Progenitor cell of endocrine pancreas (in vitro differentiated cells): ENCODE measurements at regions not wholly inside any gene's neighbourhood (a gene's known extent, or its start where the extent isn't known, plus 50 kb on each side); places are given as distances from the start of the nearest gene placed in this dataset.

Source experiments
- DNase-seq: peaks from one replicate; pipeline ENCODE4 v3.0.0; 2021; ENCODE audit warnings: low spot score; ENCODE audit not compliant: unreplicated experiment
- H3K27ac Mint-ChIP-seq: 2 replicates; pipeline ENCODE4 v1.8.0; 2021; ENCODE audit warnings: mild to moderate bottlenecking, moderate library complexity, mixed read lengths
- H3K27me3 Mint-ChIP-seq: 2 replicates; pipeline ENCODE4 v1.8.0; 2021; ENCODE audit warnings: mixed read lengths
- H3K36me3 Mint-ChIP-seq: 2 replicates; pipeline ENCODE4 v1.8.0; 2022; ENCODE audit warnings: mixed read lengths; ENCODE audit not compliant: insufficient read depth
- H3K4me1 Mint-ChIP-seq: 2 replicates; pipeline ENCODE4 v1.8.0; 2021; ENCODE audit warnings: low read depth, mixed read lengths
- H3K4me3 Mint-ChIP-seq: 2 replicates; pipeline ENCODE4 v1.8.0; 2021; ENCODE audit warnings: low read depth, mild to moderate bottlenecking, moderate library complexity, mixed read lengths
- H3K9me3 Mint-ChIP-seq: 2 replicates; pipeline ENCODE4 v1.8.0; 2021; ENCODE audit warnings: low read depth, mixed read lengths
- TF ChIP-seq, protein P1 (sequence below): fragments of 200-600 bp; sonication (generic); IDR thresholded peaks from one replicate; pipeline ENCODE4 v1.5.0; 2021; ENCODE audit warnings: antibody characterized with exemption, mild to moderate bottlenecking; ENCODE audit not compliant: unreplicated experiment

DNA sequence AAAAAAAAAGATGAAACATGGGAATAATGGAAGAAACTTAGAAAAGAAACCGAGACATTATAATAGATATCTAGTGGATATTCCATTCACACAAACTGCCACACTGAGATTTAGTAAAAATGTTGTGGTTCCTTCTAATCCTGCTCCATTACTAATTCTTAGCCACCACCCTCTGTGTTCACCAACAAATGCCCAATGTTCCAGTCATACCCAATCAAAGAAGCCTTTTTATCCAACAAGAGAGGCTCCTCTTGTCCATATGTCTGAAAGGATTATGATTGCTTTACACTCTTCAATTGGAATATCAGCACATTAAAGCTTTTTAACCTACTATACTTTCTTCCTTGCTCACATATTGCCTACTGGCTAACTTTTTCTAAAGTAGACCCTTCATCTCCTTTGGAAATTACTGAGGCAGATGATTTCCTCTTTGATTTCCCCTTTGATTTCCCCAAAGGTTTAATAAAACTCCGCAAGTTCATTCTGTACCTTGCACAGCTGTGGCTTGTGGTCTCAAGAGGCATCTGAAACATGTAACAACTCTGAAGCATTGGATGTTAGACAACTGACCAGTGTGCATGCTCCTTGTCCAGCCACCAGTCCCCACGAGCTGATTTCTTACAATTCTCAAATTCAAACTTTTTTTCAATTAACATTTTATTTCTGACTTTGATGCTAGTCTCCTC lies 305.6 kb upstream of the LYPLAL1 start:
- peaks cover 16% of the 10 kb centered on the region for H3K4me1 Mint-ChIP-seq
- H3K36me3 Mint-ChIP-seq: no peaks in the 10 kb centered on the region
- H3K27ac Mint-ChIP-seq: no peak overlapping the region
- H3K27me3 Mint-ChIP-seq: no peaks in the 10 kb centered on the region
- H3K9me3 Mint-ChIP-seq: peaks cover 8% of the 10 kb centered on the region
- no peak overlapping the region for H3K4me3 Mint-ChIP-seq
- no peak for DNase-seq
- TF ChIP-seq, protein P1, sequence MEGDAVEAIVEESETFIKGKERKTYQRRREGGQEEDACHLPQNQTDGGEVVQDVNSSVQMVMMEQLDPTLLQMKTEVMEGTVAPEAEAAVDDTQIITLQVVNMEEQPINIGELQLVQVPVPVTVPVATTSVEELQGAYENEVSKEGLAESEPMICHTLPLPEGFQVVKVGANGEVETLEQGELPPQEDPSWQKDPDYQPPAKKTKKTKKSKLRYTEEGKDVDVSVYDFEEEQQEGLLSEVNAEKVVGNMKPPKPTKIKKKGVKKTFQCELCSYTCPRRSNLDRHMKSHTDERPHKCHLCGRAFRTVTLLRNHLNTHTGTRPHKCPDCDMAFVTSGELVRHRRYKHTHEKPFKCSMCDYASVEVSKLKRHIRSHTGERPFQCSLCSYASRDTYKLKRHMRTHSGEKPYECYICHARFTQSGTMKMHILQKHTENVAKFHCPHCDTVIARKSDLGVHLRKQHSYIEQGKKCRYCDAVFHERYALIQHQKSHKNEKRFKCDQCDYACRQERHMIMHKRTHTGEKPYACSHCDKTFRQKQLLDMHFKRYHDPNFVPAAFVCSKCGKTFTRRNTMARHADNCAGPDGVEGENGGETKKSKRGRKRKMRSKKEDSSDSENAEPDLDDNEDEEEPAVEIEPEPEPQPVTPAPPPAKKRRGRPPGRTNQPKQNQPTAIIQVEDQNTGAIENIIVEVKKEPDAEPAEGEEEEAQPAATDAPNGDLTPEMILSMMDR: no peak

DNA sequence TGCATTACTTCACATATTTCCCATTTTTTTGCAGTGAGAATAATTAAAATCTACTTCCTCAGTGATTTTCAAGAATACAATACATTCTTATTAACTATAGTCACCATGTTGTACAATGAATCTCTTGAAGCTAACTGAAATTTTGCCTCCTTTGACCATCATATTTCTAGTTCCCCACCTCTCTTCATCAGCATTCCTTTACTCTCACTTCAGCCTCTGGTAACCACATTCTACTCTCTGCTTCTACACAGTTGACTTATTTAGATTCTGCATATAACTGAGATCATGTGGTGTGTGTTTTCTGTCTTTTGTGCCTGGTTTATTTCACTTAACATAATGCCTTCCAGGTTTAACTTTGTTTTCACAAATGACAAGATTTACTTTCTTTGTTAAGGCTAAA lies 304.4 kb upstream of the LYPLAL1 start:
- TF ChIP-seq, protein P1: no peak
- Mint-ChIP-seq H3K9me3 (peaks cover 8% of the 10 kb centered on the region), H3K36me3 (no peaks in the 10 kb centered on the region), H3K27me3 (no peaks in the 10 kb centered on the region), H3K4me1 (peaks cover 16% of the 10 kb centered on the region), H3K4me3 (no peak overlapping the region), H3K27ac (no peak overlapping the region)
- no peak for DNase-seq

DNA sequence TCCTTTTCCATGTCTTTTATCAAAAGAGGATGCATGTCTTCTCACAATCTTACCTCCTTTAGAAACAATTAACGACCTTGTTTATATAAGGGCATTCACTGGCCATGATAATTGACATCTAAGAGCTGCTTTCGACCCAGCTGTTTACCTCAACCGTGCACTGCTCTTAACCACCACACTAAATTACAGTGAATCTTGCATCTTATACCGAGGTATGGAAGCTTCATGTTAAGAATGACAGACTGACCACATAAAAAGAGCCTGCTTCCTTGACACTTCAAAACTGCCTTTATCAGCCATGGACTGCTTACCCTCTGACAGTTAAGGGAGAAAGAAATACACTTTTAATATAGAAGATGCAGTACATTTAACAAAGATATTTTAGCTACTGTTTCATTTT lies 301.7 kb upstream of the LYPLAL1 start:
- Mint-ChIP-seq H3K27ac (no peak overlapping the region), H3K9me3 (peaks cover 8% of the 10 kb centered on the region), H3K27me3 (no peaks in the 10 kb centered on the region), H3K4me1 (peaks cover 6% of the 10 kb centered on the region), H3K36me3 (no peaks in the 10 kb centered on the region), H3K4me3 (no peak overlapping the region)
- DNase-seq: no peak
- TF ChIP-seq, protein P1: no peak

DNA sequence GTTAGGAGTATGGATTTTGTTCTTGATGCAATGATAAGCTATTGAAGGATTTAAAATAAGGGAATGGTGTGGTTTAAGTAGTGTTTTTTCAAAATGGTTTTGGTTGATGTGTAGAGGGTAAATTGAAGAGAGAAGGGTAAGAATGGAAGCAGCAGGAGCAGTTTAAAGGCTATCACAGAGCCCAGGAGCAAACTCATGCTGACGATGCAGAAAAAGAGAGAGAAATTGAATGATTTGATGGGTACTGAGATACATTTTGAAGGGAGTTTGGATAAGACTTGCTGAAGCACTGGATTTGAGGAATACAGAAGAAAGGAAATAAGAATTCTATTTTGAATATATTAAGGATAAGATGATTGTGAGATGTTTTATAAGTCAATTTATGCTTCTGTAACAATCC lies 300.8 kb upstream of the LYPLAL1 start:
- no peaks in the 10 kb centered on the region for H3K27me3 Mint-ChIP-seq
- TF ChIP-seq, protein P1: no peak
- H3K4me1 Mint-ChIP-seq: peaks cover 8% of the 10 kb centered on the region
- H3K36me3 Mint-ChIP-seq: no peaks in the 10 kb centered on the region
- H3K4me3 Mint-ChIP-seq: no peak overlapping the region
- DNase-seq: no peak
- H3K9me3 Mint-ChIP-seq: peaks cover 8% of the 10 kb centered on the region
- no peak overlapping the region for H3K27ac Mint-ChIP-seq

DNA sequence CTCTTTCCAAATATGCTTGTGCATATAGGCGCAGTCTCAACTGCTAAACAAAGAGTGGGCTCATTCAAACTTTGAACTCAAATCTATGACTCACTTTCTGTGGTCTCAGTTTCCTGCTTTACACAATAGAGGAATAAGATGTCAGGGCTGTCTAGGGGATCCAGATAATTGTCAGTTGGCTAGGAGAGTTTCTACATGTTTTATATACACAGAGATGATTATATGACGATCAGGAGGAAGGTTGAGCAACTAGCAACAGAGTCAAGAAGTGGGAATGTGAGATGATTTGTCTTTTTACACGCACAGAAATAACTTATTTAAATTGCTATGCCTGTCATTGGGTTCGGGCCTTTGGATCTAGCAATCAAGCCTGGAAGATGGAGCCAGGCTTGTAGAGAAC lies 299.4 kb upstream of the LYPLAL1 start:
- H3K27ac Mint-ChIP-seq: peak overlapping the region; percentile 29
- peaks cover 11% of the 10 kb centered on the region for H3K4me1 Mint-ChIP-seq
- H3K36me3 Mint-ChIP-seq: no peaks in the 10 kb centered on the region
- no peak for DNase-seq
- peaks cover 8% of the 10 kb centered on the region for H3K9me3 Mint-ChIP-seq
- no peaks in the 10 kb centered on the region for H3K27me3 Mint-ChIP-seq
- no peak overlapping the region for H3K4me3 Mint-ChIP-seq
- TF ChIP-seq, protein P1: no peak
